ENCODE measurements at regions not wholly inside any gene's neighbourhood (a gene's known extent, or its start where the extent isn't known, plus 50 kb on each side); places are given as distances from the start of the nearest gene placed in this dataset.
"Not testable (repeated sequence)": the region's sequence is repeated elsewhere in the genome, so short reads cannot be mapped to it uniquely, and the experiment has no call there.

DNA sequence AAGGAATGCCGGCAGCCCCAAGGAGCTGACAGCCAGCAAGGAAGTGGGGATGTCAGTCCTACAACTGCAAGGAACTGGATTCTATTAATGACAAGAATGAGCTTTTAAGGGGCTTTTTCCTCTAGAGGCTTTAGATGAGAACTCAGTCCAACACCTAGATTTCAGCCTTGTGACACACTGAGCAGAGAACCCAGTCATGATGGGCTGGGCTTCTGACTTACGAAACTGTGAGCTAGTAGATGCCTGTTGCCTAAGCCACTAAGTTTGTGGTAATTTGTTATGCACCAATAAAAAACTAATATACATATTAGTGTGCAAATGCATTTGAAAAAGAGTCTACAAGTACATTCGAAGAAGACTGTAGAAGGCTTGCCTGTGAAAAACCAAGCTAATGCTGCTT is 263.3 kb downstream of the SOX4 start:
- no peak for DNase-seq

- DNase-seq: no peak
Measured at GRCh38 chr6:21858076-21858475, 264.5 kb downstream of the SOX4 start.

DNA sequence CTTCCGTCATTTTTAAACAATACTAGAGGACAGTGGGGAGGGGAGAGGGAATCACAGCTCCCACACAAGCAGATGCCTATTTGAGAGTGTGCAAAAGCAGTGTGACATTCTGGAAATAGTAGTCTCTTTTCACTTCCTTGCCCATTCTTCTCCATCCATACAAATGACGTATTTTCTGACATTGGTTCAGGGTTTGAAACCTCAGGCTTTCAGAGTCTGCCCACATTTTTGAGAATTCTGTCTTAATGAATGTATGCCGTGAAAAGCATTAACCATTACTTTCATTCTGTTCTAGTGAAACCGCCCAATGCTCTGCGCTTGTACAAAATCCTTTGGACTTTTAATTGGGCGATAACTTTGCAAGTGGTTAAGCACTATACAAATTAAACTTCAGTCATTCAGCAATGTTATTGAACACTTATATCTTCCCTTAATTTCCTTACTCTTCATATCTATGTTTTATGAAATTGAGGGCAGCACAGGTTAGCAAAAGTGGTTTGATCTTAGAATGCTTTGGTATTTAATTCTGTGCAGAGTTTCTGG is 265.7 kb downstream of the SOX4 start:
- DNase-seq: no peak

GRCh38 chr6:21861942-21862341 is 268.4 kb downstream of the SOX4 start:
- DNase-seq: no peak

DNA sequence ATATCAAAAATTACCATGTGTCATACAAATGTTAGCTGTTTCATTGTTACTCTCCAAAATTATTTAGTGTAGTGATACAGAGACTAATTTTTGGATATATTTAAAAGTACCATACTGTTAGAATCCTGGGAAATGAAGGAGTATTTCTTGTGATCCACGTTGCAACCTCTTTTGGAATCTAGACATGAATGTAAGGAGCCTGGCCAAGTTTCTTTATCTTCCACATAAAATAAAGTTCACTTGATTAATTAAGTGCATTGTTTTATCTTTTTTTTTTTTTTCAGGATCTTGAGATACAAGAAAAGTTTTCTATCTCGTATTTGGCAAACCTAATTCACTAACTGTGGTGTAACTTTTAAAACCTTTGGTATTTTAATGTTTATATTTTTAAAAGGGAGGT is 270.7 kb downstream of the SOX4 start:
- DNase-seq: no peak

DNA sequence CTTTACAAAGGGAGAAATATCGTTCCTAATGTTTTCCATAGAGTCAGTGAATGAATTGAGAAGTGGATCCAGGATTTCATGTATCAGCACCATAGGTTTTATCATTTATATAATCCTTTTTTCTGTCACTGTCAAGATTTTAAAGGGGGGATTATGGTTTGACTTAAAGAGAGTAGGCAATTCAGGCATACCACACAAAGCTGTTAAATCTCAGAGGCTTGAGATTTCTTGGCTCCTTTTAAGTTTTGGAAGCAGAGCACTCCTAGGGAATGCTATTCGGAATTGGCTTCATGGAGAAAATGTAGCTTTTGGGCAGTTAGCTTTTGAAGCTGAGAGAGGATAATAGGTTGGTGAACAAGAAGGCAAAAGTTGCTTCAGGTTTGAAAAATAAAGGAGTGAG is 274.7 kb downstream of the SOX4 start:
- no peak for DNase-seq

DNA sequence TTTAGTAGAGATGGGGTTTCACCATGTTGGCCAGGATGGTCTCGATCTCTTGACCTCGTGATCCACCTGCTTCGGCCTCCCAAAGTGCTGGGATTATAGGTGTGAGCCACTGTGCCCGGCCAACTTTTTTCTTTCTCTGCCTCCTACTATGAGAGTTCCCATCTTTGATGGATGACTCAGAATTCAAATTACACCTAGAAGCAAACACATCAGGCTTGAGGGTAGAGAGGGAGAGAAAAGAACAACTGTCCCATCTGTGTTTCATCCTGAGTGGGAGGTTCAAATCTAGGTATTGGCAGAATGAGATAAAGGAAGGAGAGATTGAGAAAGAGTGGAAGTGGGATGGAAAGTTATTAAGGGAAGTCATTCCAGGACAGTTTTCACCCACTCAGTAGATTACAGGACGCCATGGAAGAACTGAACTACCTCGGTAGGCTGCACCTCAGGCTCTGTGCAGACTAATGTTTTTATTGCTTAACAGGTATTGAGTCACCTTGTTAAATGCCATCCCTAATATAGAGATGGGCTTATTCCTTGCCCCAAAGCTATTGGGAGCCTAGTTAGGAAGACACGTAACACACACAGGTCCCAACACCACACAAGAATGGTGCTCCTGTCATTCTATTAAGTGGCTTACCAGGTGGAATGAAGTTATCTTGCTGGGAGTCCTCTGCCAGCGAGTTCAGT is 275.7 kb downstream of the SOX4 start:
- no peak for DNase-seq

GRCh38 chr6:21870076-21870730 is 276.7 kb downstream of the SOX4 start:
- DNase-seq: no peak

GRCh38 chr6:21871831-21872230 is 278.3 kb downstream of the SOX4 start:
- DNase-seq: no peak

DNA sequence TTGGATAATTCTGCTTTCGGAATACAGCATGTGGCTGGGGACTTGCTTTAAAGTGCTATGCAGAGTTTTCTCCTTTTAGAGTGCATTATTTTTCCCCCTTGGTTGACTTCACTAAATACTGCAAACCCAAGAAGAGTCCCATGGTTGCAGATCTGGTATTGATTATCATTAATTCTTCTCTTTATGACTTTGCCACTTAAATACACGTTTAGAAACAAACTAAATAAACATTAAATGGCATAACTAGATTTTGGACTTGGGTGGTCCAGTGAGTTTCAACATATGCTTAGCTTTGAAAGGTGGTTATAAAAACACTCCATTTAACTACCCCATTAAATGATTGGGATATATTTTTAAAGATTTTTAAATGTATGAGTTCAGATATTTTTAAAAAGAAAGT is 279.2 kb downstream of the SOX4 start:
- DNase-seq: no peak

GRCh38 chr6:21873562-21873961 is 280.0 kb downstream of the SOX4 start:
- DNase-seq: no peak

- DNase-seq: no peak
Measured at GRCh38 chr6:21874372-21874771, 280.8 kb downstream of the SOX4 start.

GRCh38 chr6:21877037-21877436 is 283.5 kb downstream of the SOX4 start:
- DNase-seq: not testable (repeated sequence)

- DNase-seq: not testable (repeated sequence)
Measured at GRCh38 chr6:21880249-21880648, 286.7 kb downstream of the SOX4 start.

- DNase-seq: no peak
Measured at GRCh38 chr6:21881969-21882465, 288.5 kb downstream of the SOX4 start.

- no peak for DNase-seq
Measured at GRCh38 chr6:21883595-21884328, 290.2 kb downstream of the SOX4 start.

DNA sequence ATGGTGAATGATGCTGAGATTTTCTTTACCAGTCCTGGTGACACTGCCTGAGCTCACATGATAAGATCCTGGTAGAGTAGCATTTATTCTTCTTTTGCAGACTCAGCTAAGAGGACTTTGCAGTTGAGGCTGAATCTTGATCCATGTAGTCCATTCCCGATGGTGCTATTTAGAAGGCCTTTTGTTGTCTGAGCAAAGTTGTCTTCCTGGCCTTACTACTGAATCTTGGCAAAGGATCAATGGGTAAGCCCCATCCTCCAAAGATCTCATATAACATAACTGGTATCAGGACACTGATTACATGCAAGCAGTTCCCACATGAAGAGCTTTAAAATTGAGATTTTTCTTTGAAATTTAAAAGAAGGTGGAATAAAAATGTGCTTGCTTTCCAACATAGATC is 291.6 kb downstream of the SOX4 start:
- DNase-seq: no peak

- DNase-seq: no peak
Measured at GRCh38 chr6:21885532-21886114, 292.1 kb downstream of the SOX4 start.

GRCh38 chr6:21886542-21887151 is 293.1 kb downstream of the SOX4 start:
- no peak for DNase-seq

- DNase-seq: no peak
Measured at GRCh38 chr6:21887231-21888185, 294.0 kb downstream of the SOX4 start.

GRCh38 chr6:21891080-21891479 is 297.5 kb downstream of the SOX4 start:
- no peak for DNase-seq

DNA sequence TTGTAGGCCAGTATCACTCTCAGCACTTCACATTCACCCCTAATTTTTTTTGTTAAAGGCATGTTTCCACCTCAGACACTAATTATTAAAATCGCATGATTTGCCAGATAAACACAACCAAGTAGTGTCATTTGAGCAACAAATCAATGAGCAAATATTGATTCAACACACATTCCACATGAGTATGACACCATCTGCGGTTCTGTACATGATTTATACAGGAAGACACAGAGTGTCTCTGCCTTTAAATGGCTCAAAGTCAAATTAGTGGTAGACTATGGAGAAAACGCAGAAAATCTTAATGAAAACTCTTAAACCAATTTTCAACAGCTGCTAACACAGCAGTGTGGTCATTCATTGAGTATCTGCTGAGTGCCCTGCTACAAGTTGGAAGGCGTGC is 300.2 kb downstream of the SOX4 start:
- no peak for DNase-seq

Data from activated gamma-delta T cell treated with Interleukin-2 at 50 U/mL for 16 hours (primary cell).